Coronary artery (tissue), 2 donors: ENCODE measurements at regions not wholly inside any gene's neighbourhood (a gene's known extent, or its start where the extent isn't known, plus 50 kb on each side); places are given as distances from the start of the nearest gene placed in this dataset.

Experiments
- DNase-seq: peaks from one replicate; pipeline ENCODE4 v3.0.0-alpha.2; 2017; ENCODE audit warnings: low spot score
- H3K27ac ChIP-seq, 2 donors: fragments of 200-600 bp; sonication (generic); one replicate each; pipeline ENCODE4 v1.5.1; 2016 to 2019
- H3K4me3 ChIP-seq: fragments of 200-600 bp; sonication (generic); 2 replicates; pipeline ENCODE4 v1.5.1; 2016; ENCODE audit warnings: mild to moderate bottlenecking, moderate library complexity
- TF ChIP-seq, protein P1 (sequence below): fragments of 200-600 bp; sonication (generic); IDR thresholded peaks from one replicate; pipeline ENCODE4 v1.5.1; 2019; ENCODE audit warnings: antibody characterized with exemption

DNA sequence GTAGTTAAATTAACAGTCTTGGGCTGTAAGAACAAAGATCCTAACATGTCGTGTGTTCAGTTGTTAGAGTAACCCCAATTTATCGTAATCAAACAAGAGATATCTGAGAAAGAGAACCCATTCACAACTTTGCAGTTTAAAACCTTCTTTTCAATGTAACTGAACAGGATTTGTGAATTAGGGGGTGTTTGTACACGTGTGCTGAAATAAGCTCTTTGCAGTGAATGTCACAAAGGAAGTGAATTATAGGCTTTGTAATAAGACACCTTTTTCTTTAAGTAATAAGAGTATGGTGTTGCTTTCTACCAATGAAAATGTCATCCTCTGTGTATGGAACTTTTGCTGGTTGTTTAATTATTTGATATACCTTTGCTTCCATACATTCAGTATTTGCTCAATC lies 114.0 kb downstream of the ALX1 start:
- no peak overlapping the region for H3K27ac ChIP-seq
- DNase-seq = no peak
- no peak overlapping the region for H3K4me3 ChIP-seq
- TF ChIP-seq, protein P1, sequence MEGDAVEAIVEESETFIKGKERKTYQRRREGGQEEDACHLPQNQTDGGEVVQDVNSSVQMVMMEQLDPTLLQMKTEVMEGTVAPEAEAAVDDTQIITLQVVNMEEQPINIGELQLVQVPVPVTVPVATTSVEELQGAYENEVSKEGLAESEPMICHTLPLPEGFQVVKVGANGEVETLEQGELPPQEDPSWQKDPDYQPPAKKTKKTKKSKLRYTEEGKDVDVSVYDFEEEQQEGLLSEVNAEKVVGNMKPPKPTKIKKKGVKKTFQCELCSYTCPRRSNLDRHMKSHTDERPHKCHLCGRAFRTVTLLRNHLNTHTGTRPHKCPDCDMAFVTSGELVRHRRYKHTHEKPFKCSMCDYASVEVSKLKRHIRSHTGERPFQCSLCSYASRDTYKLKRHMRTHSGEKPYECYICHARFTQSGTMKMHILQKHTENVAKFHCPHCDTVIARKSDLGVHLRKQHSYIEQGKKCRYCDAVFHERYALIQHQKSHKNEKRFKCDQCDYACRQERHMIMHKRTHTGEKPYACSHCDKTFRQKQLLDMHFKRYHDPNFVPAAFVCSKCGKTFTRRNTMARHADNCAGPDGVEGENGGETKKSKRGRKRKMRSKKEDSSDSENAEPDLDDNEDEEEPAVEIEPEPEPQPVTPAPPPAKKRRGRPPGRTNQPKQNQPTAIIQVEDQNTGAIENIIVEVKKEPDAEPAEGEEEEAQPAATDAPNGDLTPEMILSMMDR = no peak

DNA sequence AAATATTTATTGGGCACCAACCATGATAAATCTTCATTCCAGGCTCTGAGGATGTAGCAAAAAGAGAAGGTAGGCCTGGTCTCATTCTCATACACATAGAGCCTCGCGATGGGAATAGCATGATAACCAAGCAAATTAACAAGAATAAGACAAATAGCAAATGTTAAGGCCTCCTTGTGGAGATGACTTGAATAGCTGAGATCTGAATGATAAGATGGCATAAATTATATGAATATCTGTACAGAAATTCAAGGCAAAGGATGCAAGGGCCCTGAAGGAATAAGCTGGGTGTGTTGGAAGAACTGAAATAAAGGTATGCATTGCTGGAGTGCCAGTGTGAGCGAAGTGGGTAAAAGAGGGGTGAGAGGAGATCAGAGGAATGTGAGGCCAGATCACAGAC lies 114.8 kb downstream of the ALX1 start:
- TF ChIP-seq, protein P1 = no peak
- Histone ChIP-seq H3K4me3 (no peak overlapping the region), H3K27ac (no peak overlapping the region)
- no peak for DNase-seq

DNA sequence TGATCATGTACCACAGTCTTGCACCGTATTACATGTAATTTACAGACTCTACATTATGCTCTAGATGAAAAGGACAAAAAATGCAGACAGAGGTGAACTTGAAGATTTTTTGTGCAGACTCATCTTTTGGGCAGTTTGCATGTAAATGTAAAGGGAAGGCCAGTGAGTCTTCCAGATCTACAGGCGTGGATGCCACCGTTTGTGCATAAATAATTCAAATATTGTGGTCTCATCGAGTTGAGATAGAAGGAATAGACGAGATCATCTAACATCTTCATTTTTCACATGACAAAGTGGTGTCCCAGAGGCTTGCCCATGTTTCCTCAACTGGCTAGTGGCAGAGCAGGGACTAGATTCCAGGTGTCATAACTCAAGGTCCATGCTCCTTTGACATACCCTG lies 125.2 kb downstream of the ALX1 start:
- DNase-seq = no peak
- Histone ChIP-seq H3K4me3 (no peak overlapping the region), H3K27ac (no peak overlapping the region)
- TF ChIP-seq, protein P1 = no peak

DNA sequence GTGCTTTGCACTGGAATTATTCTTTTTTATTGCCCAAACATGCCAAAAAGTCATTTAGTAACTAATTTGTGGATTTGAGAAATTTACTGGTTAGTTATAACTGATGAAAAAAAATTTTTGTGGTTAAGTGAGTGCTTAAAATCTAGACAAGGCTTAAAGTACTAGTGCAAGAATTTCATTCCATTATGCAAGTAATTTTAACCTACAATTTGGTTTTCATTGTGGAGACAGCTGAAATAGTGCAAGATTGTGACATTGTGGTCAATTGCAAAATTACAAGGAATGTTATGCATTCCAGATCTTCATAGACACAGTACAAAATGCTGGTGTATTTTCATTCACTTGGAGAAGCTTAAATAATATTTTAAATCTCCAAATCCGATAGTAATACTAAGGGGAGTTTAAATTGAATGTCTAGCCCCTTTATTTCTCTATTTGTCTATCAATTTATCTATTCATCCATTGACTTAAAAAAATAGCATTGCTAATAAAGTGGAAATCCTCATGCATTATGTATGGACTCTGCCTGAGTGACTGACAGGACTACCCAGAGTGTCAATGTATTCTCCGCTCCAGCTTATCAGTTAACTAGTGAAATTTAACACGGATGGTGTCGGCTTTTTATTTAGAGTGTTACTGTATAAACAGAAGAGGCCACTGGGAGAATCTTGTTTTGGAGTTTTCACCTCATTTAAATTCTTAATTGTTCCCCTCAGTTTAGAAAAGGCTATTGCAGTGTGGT lies 125.9 kb downstream of the ALX1 start:
- TF ChIP-seq, protein P1 = no peak
- Histone ChIP-seq H3K4me3 (no peak overlapping the region), H3K27ac (no peak overlapping the region)
- no peak for DNase-seq

DNA sequence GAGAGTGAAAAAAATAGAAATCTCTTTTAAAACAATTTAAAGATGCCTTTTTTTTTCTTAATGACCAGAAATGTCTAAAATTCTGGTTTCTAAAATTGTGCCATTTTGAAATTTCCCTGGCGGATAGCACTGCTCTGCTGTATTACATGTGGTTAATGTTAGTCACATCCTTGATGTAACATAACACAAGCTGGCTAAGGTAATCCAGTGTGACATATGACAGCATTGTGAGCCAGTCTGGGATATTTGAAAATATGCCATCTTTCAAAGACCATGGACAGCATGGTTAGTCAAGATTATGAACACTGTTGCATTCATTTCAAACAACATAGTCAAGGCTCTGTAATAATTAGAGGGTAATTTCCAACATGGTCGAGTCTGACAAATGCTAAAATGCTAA lies 133.2 kb downstream of the ALX1 start:
- no peak for DNase-seq
- Histone ChIP-seq H3K4me3 (no peak overlapping the region), H3K27ac (no peak overlapping the region)
- TF ChIP-seq, protein P1 = no peak

DNA sequence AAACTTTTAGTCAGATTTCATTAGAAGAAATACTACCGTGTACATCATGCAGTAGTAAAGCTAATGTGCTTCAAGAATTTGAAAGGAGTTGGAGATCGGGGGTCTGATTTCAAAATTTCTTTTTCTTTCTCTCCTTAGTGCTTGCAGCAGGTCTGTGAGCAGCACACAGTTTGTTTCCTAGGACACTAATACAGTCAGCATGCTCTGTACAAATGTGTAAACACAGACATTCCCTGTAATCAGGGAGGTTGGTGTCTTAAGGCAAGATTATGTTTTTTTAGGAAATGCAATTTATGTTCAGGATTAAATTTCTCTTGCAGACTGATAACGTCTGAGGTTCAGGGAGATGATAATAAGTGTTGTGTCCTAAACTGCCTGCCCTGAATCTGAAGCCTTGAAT lies 142.7 kb downstream of the ALX1 start:
- DNase-seq = no peak
- H3K27ac ChIP-seq = no peak overlapping the region
- TF ChIP-seq, protein P1 = no peak
- no peak overlapping the region for H3K4me3 ChIP-seq

DNA sequence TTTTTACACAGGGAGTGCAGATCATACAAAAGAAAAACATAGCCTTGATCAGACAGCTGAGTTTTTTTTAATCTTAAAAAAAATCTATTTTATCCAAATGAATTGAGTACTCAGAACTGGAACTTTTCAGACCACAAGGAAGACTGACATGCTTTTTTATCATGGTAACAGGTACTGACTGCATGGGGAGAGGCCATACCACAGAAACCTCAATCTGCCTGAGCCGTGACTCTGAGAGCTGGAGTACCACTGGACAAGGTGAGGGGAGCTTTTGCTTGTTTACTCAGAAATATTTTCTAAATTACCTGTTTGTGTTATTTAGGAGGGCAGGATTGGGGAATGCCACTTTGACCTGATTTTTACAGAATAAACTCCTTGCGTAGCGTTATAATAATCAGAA lies 143.9 kb downstream of the ALX1 start:
- no peak for DNase-seq
- H3K27ac ChIP-seq = no peak overlapping the region
- H3K4me3 ChIP-seq = no peak overlapping the region
- TF ChIP-seq, protein P1 = no peak
